GM18858 (cell line): ENCODE measurements at regions not wholly inside any gene's neighbourhood (a gene's known extent, or its start where the extent isn't known, plus 50 kb on each side); places are given as distances from the start of the nearest gene placed in this dataset.

ENCODE experiments used
- ATAC-seq: cut with Tn5 transposase; IDR thresholded peaks from one replicate; pipeline ENCODE4 v1.9.1; 2021; ENCODE audit not compliant: unreplicated experiment

- no peak for ATAC-seq
Measured at GRCh38 chr1:229101011-229101871, 169.7 kb upstream of the RAB4A start.

GRCh38 chr1:229102741-229103391 is 168.0 kb upstream of the RAB4A start:
- ATAC-seq: no peak

- no peak for ATAC-seq
Measured at GRCh38 chr1:229104654-229105053, 166.3 kb upstream of the RAB4A start.

GRCh38 chr1:229105109-229105508 is 165.8 kb upstream of the RAB4A start:
- no peak for ATAC-seq

- ATAC-seq: no peak
Measured at GRCh38 chr1:229105822-229106525, 164.9 kb upstream of the RAB4A start.

- ATAC-seq: no peak
Measured at GRCh38 chr1:229106526-229107125, 164.3 kb upstream of the RAB4A start.

- no peak for ATAC-seq
Measured at GRCh38 chr1:229107304-229107815, 163.6 kb upstream of the RAB4A start.

- no peak for ATAC-seq
Measured at GRCh38 chr1:229107972-229108371, 162.9 kb upstream of the RAB4A start.

GRCh38 chr1:229108598-229109201 is 162.2 kb upstream of the RAB4A start:
- ATAC-seq: no peak

- no peak for ATAC-seq
Measured at GRCh38 chr1:229109320-229109761, 161.6 kb upstream of the RAB4A start.

GRCh38 chr1:229110986-229111385 is 159.9 kb upstream of the RAB4A start:
- no peak for ATAC-seq

- no peak for ATAC-seq
Measured at GRCh38 chr1:229111703-229112319, 159.1 kb upstream of the RAB4A start.

- ATAC-seq: no peak
Measured at GRCh38 chr1:229112832-229113548, 157.9 kb upstream of the RAB4A start.

GRCh38 chr1:229114315-229114714 is 156.6 kb upstream of the RAB4A start:
- ATAC-seq: no peak

GRCh38 chr1:229114850-229115365 is 156.0 kb upstream of the RAB4A start:
- no peak for ATAC-seq

- no peak for ATAC-seq
Measured at GRCh38 chr1:229116114-229116513, 154.8 kb upstream of the RAB4A start.

GRCh38 chr1:229117664-229118300 is 153.1 kb upstream of the RAB4A start:
- no peak for ATAC-seq

GRCh38 chr1:229118477-229119061 is 152.3 kb upstream of the RAB4A start:
- no peak for ATAC-seq
